ENCODE measurements at regions not wholly inside any gene's neighbourhood (a gene's known extent, or its start where the extent isn't known, plus 50 kb on each side); places are given as distances from the start of the nearest gene placed in this dataset.
"Not testable (repeated sequence)": the region's sequence is repeated elsewhere in the genome, so short reads cannot be mapped to it uniquely, and the experiment has no call there.

DNA sequence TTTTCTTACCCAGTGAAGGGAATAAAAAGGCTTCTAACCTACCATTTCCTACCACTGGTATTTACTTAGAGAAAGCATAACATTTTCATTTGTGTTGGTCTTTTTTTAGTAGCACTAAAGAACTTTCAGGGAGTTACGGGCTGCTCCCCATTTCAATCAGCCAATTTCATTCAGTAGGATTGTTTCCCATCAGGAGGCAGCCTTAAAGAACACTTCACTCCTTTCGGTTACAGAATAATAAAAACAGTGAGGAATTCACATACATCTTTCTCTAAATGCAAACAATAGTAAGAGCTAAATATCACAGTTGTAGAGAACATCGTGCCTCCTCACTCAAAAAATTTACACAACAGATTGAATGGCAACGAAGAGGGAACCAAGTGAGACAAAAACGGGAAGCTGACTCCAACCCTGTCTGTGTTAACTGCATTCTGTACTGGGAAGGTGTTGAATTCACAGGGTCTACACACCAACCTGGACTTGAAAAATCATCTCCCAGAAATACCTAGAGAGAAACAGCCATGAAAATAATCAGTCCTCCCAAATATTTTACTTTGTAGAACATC, 55.5 kb upstream of the ABLIM1 start:
- no peak overlapping the region for H3K4me3 ChIP-seq (ENCODE audit: low read depth, low read length)
- DNase-seq (ENCODE audit: low read depth), result no peak
- TF ChIP-seq, protein P1, sequence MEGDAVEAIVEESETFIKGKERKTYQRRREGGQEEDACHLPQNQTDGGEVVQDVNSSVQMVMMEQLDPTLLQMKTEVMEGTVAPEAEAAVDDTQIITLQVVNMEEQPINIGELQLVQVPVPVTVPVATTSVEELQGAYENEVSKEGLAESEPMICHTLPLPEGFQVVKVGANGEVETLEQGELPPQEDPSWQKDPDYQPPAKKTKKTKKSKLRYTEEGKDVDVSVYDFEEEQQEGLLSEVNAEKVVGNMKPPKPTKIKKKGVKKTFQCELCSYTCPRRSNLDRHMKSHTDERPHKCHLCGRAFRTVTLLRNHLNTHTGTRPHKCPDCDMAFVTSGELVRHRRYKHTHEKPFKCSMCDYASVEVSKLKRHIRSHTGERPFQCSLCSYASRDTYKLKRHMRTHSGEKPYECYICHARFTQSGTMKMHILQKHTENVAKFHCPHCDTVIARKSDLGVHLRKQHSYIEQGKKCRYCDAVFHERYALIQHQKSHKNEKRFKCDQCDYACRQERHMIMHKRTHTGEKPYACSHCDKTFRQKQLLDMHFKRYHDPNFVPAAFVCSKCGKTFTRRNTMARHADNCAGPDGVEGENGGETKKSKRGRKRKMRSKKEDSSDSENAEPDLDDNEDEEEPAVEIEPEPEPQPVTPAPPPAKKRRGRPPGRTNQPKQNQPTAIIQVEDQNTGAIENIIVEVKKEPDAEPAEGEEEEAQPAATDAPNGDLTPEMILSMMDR (IDR thresholded peaks at IDR 0.05; ENCODE audit: insufficient read depth, low read depth, low read length), result no peak
- CTCF ChIA-PET, result interaction anchor here (1.0 to 1.8 kb wide), 4 partner anchors 10 to 71 kb away, joined by 3 to 5 read pairs (median 4); no protein-coding TSS in a partner anchor
- POLR2A ChIA-PET, result no interaction called here
- no peaks in the 10 kb centered on the region for H3K36me3 ChIP-seq (ENCODE audit: control insufficient read depth, insufficient read depth, low read length)
- H3K27me3 ChIP-seq (ENCODE audit: control insufficient read depth, insufficient read depth, low read length), result no peaks in the 10 kb centered on the region

DNA sequence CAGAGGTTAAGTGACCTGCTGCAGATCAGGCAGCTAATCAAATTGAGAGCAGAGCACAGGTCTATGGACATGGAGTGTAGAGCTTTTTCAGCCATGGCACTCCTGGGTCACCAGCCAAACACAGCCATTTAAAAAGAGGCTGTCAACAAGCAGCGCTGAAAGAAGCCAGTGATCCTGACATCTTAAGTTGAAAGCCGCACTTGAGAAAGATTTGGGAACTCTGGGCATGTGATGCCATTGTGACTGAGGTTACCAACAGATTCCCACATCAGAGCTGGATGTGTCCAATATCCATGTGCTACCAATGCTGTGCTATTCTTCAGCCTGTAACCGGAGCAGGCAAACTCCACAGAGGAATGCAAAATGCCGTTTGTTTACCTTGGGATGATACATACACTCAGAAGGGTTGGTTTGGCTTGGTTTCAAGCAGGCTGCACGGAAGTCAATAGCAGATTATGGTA, 56.2 kb upstream of the ABLIM1 start:
- Histone ChIP-seq H3K36me3 (ENCODE audit: control insufficient read depth, insufficient read depth, low read length) (no peaks in the 10 kb centered on the region), H3K27me3 (ENCODE audit: control insufficient read depth, insufficient read depth, low read length) (no peaks in the 10 kb centered on the region), H3K4me3 (ENCODE audit: low read depth, low read length) (no peak overlapping the region)
- TF ChIP-seq, protein P1 (IDR thresholded peaks at IDR 0.05; ENCODE audit: insufficient read depth, low read depth, low read length), result no peak
- DNase-seq (ENCODE audit: low read depth), result peak; percentile 37
- ChIA-PET POLR2A (no interaction called here), CTCF (interaction anchor here (1.0 to 1.2 kb wide), 2 partner anchors 12 to 66 kb away, joined by 3 to 5 read pairs; no protein-coding TSS in a partner anchor)

DNA sequence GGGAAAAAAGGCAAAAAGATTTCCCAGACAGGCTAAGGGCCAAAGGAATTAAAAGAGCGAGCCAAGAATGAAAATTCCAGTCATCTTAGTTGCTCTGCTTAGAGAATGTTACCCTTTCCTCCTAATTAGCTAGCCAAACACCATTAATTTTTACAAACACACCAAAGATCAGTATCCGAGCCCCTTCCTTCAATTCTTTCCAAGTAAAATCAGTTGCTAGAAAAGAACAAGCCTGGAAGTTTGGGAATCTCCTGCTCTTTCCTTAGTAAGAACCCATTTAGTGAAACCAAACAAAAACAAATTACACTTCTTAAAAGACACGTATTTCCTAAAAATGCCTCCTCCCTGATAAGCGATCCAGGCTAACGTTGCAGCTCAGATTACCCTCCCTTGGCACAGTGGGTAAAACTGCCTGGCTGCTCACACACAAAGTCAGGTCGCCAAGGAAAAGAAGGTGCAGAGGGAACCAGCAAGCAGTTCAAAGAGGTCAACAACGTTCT, 57.1 kb upstream of the ABLIM1 start:
- H3K36me3 ChIP-seq (ENCODE audit: control insufficient read depth, insufficient read depth, low read length), result no peaks in the 10 kb centered on the region
- ChIA-PET POLR2A (no interaction called here), CTCF (no interaction called here)
- TF ChIP-seq, protein P1 (IDR thresholded peaks at IDR 0.05; ENCODE audit: insufficient read depth, low read depth, low read length), result no peak
- H3K27me3 ChIP-seq (ENCODE audit: control insufficient read depth, insufficient read depth, low read length), result no peaks in the 10 kb centered on the region
- no peak overlapping the region for H3K4me3 ChIP-seq (ENCODE audit: low read depth, low read length)
- peak; percentile 36 for DNase-seq (ENCODE audit: low read depth)

DNA sequence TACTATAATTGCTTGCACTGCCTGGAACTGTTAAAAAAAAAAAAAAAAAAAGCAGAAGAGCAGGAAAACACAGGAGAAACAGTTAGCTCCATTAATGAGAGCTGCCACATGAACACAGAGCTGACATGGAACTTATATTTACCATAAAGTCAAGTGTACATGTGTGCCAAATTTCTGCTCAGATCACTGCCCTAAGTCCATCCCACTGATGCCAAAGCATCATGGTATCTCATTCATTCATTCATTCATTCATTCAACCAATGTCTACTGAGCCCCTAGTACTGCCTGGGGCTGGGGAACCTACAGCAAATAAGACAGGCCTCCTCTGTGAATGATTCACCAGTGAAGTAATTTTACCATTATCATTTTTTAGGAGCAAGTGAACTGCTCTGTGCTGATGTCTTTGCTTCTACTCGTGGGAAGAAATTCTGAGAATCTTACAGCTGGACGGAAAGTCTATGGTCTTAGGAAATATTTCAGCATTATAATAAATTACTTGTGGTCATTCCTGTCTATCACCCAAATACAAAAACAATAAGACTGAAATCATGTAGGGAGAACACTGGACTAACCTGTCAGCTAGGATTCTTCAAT, 58.8 kb upstream of the ABLIM1 start:
- ChIA-PET CTCF (interaction anchor here (1.0 to 1.3 kb wide), 2 partner anchors 9 to 62 kb away, joined by 3 read pairs; no protein-coding TSS in a partner anchor), POLR2A (interaction anchor here (0.6 kb wide), 1 partner anchor 50 kb away, joined by 3 read pairs; no protein-coding TSS in a partner anchor)
- no peaks in the 10 kb centered on the region for H3K27me3 ChIP-seq (ENCODE audit: control insufficient read depth, insufficient read depth, low read length)
- TF ChIP-seq, protein P1 (IDR thresholded peaks at IDR 0.05; ENCODE audit: insufficient read depth, low read depth, low read length), result no peak
- DNase-seq (ENCODE audit: low read depth), result no peak
- H3K4me3 ChIP-seq (ENCODE audit: low read depth, low read length), result no peak overlapping the region
- no peaks in the 10 kb centered on the region for H3K36me3 ChIP-seq (ENCODE audit: control insufficient read depth, insufficient read depth, low read length)

DNA sequence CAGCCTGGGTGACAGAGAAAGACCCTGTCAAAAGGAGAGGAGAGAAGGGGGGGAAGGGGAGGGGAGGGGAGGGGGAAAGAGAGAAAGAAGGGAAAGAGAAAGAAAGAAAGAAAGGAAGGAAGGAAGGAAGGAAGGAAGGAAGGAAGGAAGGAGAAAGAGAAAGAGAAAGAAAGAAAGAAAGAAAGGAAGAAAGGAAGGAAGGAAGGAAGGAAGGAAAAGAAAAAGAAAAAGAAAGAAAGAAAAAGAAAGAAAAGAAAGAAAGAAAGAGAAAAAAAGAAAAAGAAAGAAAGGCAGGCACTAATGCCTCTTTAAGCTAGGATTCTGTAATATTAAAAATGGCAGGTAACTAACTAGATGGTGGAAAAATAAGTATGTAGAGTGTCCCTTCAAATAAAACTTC, 59.8 kb upstream of the ABLIM1 start:
- H3K27me3 ChIP-seq (ENCODE audit: control insufficient read depth, insufficient read depth, low read length); POLR2A ChIA-PET; DNase-seq (ENCODE audit: low read depth); H3K4me3 ChIP-seq (ENCODE audit: low read depth, low read length); H3K36me3 ChIP-seq (ENCODE audit: control insufficient read depth, insufficient read depth, low read length): not testable (repeated sequence)
- CTCF ChIA-PET, result interaction anchor here (1.0 kb wide), 1 partner anchor 63 kb away, joined by 3 read pairs; no protein-coding TSS in a partner anchor

Measured in BJ (cell line).